Urothelium cell line (cell line): ENCODE measurements at regions not wholly inside any gene's neighbourhood (a gene's known extent, or its start where the extent isn't known, plus 50 kb on each side); places are given as distances from the start of the nearest gene placed in this dataset.
"Not testable (repeated sequence)": the region's sequence is repeated elsewhere in the genome, so short reads cannot be mapped to it uniquely, and the experiment has no call there.

ENCODE experiments used
- DNase-seq: peaks from one replicate; pipeline ENCODE4 v3.0.0; 2011; ENCODE audit warnings: low spot score, mixed read lengths
- FAIRE-seq: peaks from 2 replicates; lab custom pipeline; 2011; peaks lifted over from hg19 to GRCh38; lab: Jason Lieb, UNC

- FAIRE-seq (no peak), DNase-seq (no peak)
These were observed 270.1 kb downstream of the BRINP2 start for GRCh38 chr1:177440821-177441220.

GRCh38 chr1:177439301-177439700 lies 268.5 kb downstream of the BRINP2 start:
- no peak for FAIRE-seq
- DNase-seq, result no peak

- DNase-seq, result no peak
- no peak for FAIRE-seq
These were observed 264.6 kb downstream of the BRINP2 start for GRCh38 chr1:177435364-177435763.

- DNase-seq, result no peak
- no peak for FAIRE-seq
These were observed 262.1 kb downstream of the BRINP2 start for GRCh38 chr1:177432897-177433296.

- FAIRE-seq (no peak), DNase-seq (no peak)
These were observed 260.4 kb downstream of the BRINP2 start for GRCh38 chr1:177431123-177431522.

GRCh38 chr1:177429234-177429633 lies 258.5 kb downstream of the BRINP2 start:
- FAIRE-seq (no peak), DNase-seq (no peak)

- DNase-seq (no peak), FAIRE-seq (no peak)
These were observed 257.1 kb downstream of the BRINP2 start for GRCh38 chr1:177427811-177428210.

GRCh38 chr1:177426497-177426896 lies 255.7 kb downstream of the BRINP2 start:
- DNase-seq (no peak), FAIRE-seq (no peak)

GRCh38 chr1:177425199-177425598 lies 254.4 kb downstream of the BRINP2 start:
- DNase-seq (no peak), FAIRE-seq (no peak)

- FAIRE-seq, result no peak
- no peak for DNase-seq
These were observed 254.0 kb downstream of the BRINP2 start for GRCh38 chr1:177424744-177425143.

GRCh38 chr1:177423090-177423489 lies 252.3 kb downstream of the BRINP2 start:
- FAIRE-seq, result no peak
- no peak for DNase-seq

GRCh38 chr1:177413982-177414596 lies 243.3 kb downstream of the BRINP2 start:
- no peak for DNase-seq
- no peak for FAIRE-seq

GRCh38 chr1:177411381-177411780 lies 240.6 kb downstream of the BRINP2 start:
- DNase-seq, result no peak
- FAIRE-seq, result no peak

GRCh38 chr1:177410179-177410766 lies 239.5 kb downstream of the BRINP2 start:
- FAIRE-seq, result no peak
- DNase-seq, result no peak

- not testable (repeated sequence) for DNase-seq, FAIRE-seq
These were observed 235.6 kb downstream of the BRINP2 start for GRCh38 chr1:177406323-177406722.

GRCh38 chr1:177392336-177392735 lies 221.6 kb downstream of the BRINP2 start:
- peak; percentile 23 for DNase-seq
- FAIRE-seq, result no peak

- FAIRE-seq (no peak), DNase-seq (no peak)
These were observed 215.3 kb downstream of the BRINP2 start for GRCh38 chr1:177385760-177386698.

- FAIRE-seq, result no peak
- no peak for DNase-seq
These were observed 213.7 kb downstream of the BRINP2 start for GRCh38 chr1:177384461-177384860.

- FAIRE-seq (no peak), DNase-seq (no peak)
These were observed 213.0 kb downstream of the BRINP2 start for GRCh38 chr1:177383715-177384114.

- FAIRE-seq, result no peak
- no peak for DNase-seq
These were observed 207.1 kb downstream of the BRINP2 start for GRCh38 chr1:177377866-177378265.

GRCh38 chr1:177368255-177368654 lies 197.5 kb downstream of the BRINP2 start:
- no peak for FAIRE-seq
- DNase-seq, result no peak

GRCh38 chr1:177366091-177366490 lies 195.3 kb downstream of the BRINP2 start:
- FAIRE-seq, result no peak
- DNase-seq, result no peak
